ENCODE measurements at regions not wholly inside any gene's neighbourhood (a gene's known extent, or its start where the extent isn't known, plus 50 kb on each side); places are given as distances from the start of the nearest gene placed in this dataset.
"Not testable (repeated sequence)": the region's sequence is repeated elsewhere in the genome, so short reads cannot be mapped to it uniquely, and the experiment has no call there.

DNA sequence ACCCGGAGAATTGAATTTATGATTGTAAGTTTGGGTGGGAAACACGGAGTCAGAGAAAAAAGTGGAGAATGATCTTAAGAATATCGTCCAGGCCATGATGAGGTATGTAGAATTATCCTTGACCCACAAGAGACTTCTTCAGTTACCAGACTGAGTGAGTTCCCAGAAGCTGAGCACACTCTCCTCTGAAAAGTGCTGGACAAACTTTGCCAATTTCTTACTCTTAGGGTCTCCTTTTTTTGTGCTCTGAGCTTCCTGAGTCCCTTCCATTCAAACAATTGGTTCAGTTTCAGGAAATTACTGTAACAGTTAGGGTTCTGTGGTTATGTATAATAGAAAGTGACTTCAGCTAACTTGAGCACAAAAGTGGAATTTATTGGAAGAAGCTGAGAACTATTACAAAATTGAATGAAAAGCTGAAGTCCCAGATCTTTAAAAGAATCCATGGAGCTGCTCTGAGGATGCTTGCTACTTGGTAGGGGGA, 50.6 kb upstream of the EHBP1 start:
- Histone ChIP-seq H3K36me3 (ENCODE audit: control insufficient read depth in 3 of 3, insufficient read depth in 3 of 3, low read length in 3 of 3) (no peaks in the 10 kb centered on the region), H3K9ac (ENCODE audit: low read depth in 1 of 3, low read length in 3 of 3) (no peak overlapping the region), H3K9me3 (ENCODE audit: control insufficient read depth in 3 of 3, low read length in 3 of 3) (no peaks in the 10 kb centered on the region), H3K27me3 (ENCODE audit: control insufficient read depth in 3 of 3, insufficient read depth in 3 of 3, low read length in 3 of 3) (no peaks in the 10 kb centered on the region), H3K4me3 (ENCODE audit: low read length in 3 of 3) (no peak overlapping the region), H3K4me1 (ENCODE audit: control insufficient read depth in 3 of 3, insufficient read depth in 3 of 3, low read length in 3 of 3) (peaks cover 1 to 6% (median 6%) of the 10 kb centered on the region in 3 donors), H3K27ac (ENCODE audit: low read depth, low read length) (no peak overlapping the region)

DNA sequence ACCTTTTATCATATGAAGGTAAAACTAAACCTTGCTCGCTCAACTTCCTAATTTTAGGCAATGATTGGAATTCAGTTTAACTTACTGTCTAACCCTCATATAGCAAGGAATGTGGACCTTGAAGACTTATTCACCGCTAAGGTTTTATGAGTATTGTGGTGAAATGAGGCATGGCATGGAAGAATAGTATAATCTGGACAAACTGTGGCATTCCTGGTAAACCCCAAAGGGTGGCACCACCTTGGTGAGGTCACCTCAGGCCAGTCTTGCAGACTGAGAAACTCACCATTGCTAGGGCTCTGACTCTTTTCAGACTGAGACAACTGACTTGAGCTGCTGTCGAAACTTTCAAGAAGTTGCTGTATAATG, 51.1 kb upstream of the EHBP1 start:
- Histone ChIP-seq H3K4me1 (ENCODE audit: control insufficient read depth in 3 of 3, insufficient read depth in 3 of 3, low read length in 3 of 3) (peaks cover 0 to under 1% (median under 1%) of the 10 kb centered on the region in 3 donors), H3K4me3 (ENCODE audit: low read length in 3 of 3) (no peak overlapping the region), H3K36me3 (ENCODE audit: control insufficient read depth in 3 of 3, insufficient read depth in 3 of 3, low read length in 3 of 3) (no peaks in the 10 kb centered on the region), H3K27me3 (ENCODE audit: control insufficient read depth in 3 of 3, insufficient read depth in 3 of 3, low read length in 3 of 3) (no peaks in the 10 kb centered on the region), H3K27ac (ENCODE audit: low read depth, low read length) (no peak overlapping the region), H3K9ac (ENCODE audit: low read depth in 1 of 3, low read length in 3 of 3) (no peak overlapping the region), H3K9me3 (ENCODE audit: control insufficient read depth in 3 of 3, low read length in 3 of 3) (no peaks in the 10 kb centered on the region)

- Histone ChIP-seq H3K36me3 (ENCODE audit: control insufficient read depth in 3 of 3, insufficient read depth in 3 of 3, low read length in 3 of 3) (no peaks in the 10 kb centered on the region), H3K4me3 (ENCODE audit: low read length in 3 of 3) (no peak overlapping the region), H3K9me3 (ENCODE audit: control insufficient read depth in 3 of 3, low read length in 3 of 3) (no peaks in the 10 kb centered on the region), H3K27me3 (ENCODE audit: control insufficient read depth in 3 of 3, insufficient read depth in 3 of 3, low read length in 3 of 3) (no peaks in the 10 kb centered on the region), H3K27ac (ENCODE audit: low read depth, low read length) (no peak overlapping the region), H3K9ac (ENCODE audit: low read depth in 1 of 3, low read length in 3 of 3) (no peak overlapping the region), H3K4me1 (ENCODE audit: control insufficient read depth in 3 of 3, insufficient read depth in 3 of 3, low read length in 3 of 3) (no peaks in the 10 kb centered on the region)
These were observed 51.7 kb upstream of the EHBP1 start for GRCh38 chr2:62653582-62654422.

DNA sequence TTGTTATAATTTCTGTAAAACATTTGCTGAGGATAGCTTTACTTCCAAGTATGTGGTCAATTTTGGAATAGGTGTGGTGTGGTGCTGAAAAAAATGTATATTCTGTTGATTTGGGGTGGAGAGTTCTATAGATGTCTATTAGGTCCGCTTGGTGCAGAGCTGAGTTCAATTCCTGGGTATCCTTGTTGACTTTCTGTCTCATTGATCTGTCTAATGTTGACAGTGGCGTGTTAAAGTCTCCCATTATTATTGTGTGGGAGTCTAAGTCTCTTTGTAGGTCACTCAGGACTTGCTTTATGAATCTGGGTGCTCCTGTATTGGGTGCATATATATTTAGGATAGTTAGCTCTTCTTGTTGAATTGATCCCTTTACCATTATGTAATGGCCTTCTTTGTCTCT, 56.4 kb upstream of the EHBP1 start:
- H3K9me3 ChIP-seq (ENCODE audit: control insufficient read depth in 3 of 3, low read length in 3 of 3); H3K9ac ChIP-seq (ENCODE audit: low read depth in 1 of 3, low read length in 3 of 3); H3K4me1 ChIP-seq (ENCODE audit: control insufficient read depth in 3 of 3, insufficient read depth in 3 of 3, low read length in 3 of 3); H3K4me3 ChIP-seq (ENCODE audit: low read length in 3 of 3); H3K27me3 ChIP-seq (ENCODE audit: control insufficient read depth in 3 of 3, insufficient read depth in 3 of 3, low read length in 3 of 3); H3K27ac ChIP-seq (ENCODE audit: low read depth, low read length); H3K36me3 ChIP-seq (ENCODE audit: control insufficient read depth in 3 of 3, insufficient read depth in 3 of 3, low read length in 3 of 3): not testable (repeated sequence)

DNA sequence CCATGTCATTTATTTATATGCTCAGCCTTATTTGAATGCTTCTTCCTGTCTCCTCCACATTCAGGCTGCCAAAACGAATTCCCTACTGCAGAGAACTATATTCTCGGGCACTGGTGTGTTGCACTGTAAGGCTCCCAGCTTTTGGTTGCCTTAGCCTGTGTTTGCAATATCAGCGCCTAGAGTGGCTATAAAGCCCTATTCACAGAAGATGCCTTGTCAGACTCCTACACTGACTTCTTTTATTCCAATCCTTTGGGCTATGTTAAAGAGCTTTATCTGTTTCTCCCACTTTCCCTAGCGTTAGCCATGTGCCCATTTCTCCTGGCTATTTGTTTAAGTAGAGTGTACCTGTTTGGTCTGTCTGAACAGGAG, 62.4 kb upstream of the EHBP1 start:
- Histone ChIP-seq H3K4me3 (ENCODE audit: low read length in 3 of 3) (no peak overlapping the region), H3K9me3 (ENCODE audit: control insufficient read depth in 3 of 3, low read length in 3 of 3) (no peaks in the 10 kb centered on the region), H3K4me1 (ENCODE audit: control insufficient read depth in 3 of 3, insufficient read depth in 3 of 3, low read length in 3 of 3) (no peaks in the 10 kb centered on the region), H3K27ac (ENCODE audit: low read depth, low read length) (no peak overlapping the region), H3K9ac (ENCODE audit: low read depth in 1 of 3, low read length in 3 of 3) (no peak overlapping the region), H3K36me3 (ENCODE audit: control insufficient read depth in 3 of 3, insufficient read depth in 3 of 3, low read length in 3 of 3) (no peaks in the 10 kb centered on the region), H3K27me3 (ENCODE audit: control insufficient read depth in 3 of 3, insufficient read depth in 3 of 3, low read length in 3 of 3) (no peaks in the 10 kb centered on the region)

- Histone ChIP-seq H3K27me3 (ENCODE audit: control insufficient read depth in 3 of 3, insufficient read depth in 3 of 3, low read length in 3 of 3) (no peaks in the 10 kb centered on the region), H3K36me3 (ENCODE audit: control insufficient read depth in 3 of 3, insufficient read depth in 3 of 3, low read length in 3 of 3) (no peaks in the 10 kb centered on the region), H3K4me1 (ENCODE audit: control insufficient read depth in 3 of 3, insufficient read depth in 3 of 3, low read length in 3 of 3) (no peaks in the 10 kb centered on the region), H3K9ac (ENCODE audit: low read depth in 1 of 3, low read length in 3 of 3) (no peak overlapping the region), H3K9me3 (ENCODE audit: control insufficient read depth in 3 of 3, low read length in 3 of 3) (no peaks in the 10 kb centered on the region), H3K4me3 (ENCODE audit: low read length in 3 of 3) (no peak overlapping the region), H3K27ac (ENCODE audit: low read depth, low read length) (no peak overlapping the region)
These were observed 62.9 kb upstream of the EHBP1 start for GRCh38 chr2:62642429-62643099.

- H3K4me1 ChIP-seq (ENCODE audit: control insufficient read depth in 3 of 3, insufficient read depth in 3 of 3, low read length in 3 of 3): no peaks in the 10 kb centered on the region
- no peaks in the 10 kb centered on the region for H3K27me3 ChIP-seq (ENCODE audit: control insufficient read depth in 3 of 3, insufficient read depth in 3 of 3, low read length in 3 of 3)
- no peaks in the 10 kb centered on the region for H3K36me3 ChIP-seq (ENCODE audit: control insufficient read depth in 3 of 3, insufficient read depth in 3 of 3, low read length in 3 of 3)
- no peaks in the 10 kb centered on the region for H3K9me3 ChIP-seq (ENCODE audit: control insufficient read depth in 3 of 3, low read length in 3 of 3)
- no peak overlapping the region for H3K9ac ChIP-seq (ENCODE audit: low read depth in 1 of 3, low read length in 3 of 3)
- no peak overlapping the region for H3K27ac ChIP-seq (ENCODE audit: low read depth, low read length)
- H3K4me3 ChIP-seq (ENCODE audit: low read length in 3 of 3): no peak overlapping the region
These were observed 63.6 kb upstream of the EHBP1 start for GRCh38 chr2:62641936-62642335.

DNA sequence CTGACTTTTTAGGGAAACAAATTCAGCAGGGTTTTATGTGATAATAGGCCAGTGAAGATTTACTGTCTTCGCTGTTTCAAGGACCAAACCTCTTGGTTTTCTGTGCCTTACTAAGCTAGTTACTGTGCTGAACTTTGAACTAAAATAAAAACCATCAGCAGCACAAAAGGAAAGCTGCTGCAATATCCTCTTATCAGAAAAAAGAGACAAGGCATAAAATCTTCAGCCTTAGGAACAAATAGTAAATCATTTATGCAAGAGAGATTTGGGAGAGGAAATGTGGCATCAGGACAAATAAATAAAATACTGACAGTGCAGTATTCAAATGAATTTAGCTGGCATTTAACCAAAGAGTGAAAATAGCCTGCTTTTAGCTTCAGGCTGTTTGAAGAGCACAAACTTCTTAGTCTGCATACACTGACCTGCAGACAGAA, 64.1 kb upstream of the EHBP1 start:
- Histone ChIP-seq H3K9me3 (ENCODE audit: control insufficient read depth in 3 of 3, low read length in 3 of 3) (no peaks in the 10 kb centered on the region), H3K4me3 (ENCODE audit: low read length in 3 of 3) (no peak overlapping the region), H3K9ac (ENCODE audit: low read depth in 1 of 3, low read length in 3 of 3) (no peak overlapping the region), H3K4me1 (ENCODE audit: control insufficient read depth in 3 of 3, insufficient read depth in 3 of 3, low read length in 3 of 3) (no peaks in the 10 kb centered on the region), H3K36me3 (ENCODE audit: control insufficient read depth in 3 of 3, insufficient read depth in 3 of 3, low read length in 3 of 3) (no peaks in the 10 kb centered on the region), H3K27me3 (ENCODE audit: control insufficient read depth in 3 of 3, insufficient read depth in 3 of 3, low read length in 3 of 3) (no peaks in the 10 kb centered on the region), H3K27ac (ENCODE audit: low read depth, low read length) (no peak overlapping the region)

DNA sequence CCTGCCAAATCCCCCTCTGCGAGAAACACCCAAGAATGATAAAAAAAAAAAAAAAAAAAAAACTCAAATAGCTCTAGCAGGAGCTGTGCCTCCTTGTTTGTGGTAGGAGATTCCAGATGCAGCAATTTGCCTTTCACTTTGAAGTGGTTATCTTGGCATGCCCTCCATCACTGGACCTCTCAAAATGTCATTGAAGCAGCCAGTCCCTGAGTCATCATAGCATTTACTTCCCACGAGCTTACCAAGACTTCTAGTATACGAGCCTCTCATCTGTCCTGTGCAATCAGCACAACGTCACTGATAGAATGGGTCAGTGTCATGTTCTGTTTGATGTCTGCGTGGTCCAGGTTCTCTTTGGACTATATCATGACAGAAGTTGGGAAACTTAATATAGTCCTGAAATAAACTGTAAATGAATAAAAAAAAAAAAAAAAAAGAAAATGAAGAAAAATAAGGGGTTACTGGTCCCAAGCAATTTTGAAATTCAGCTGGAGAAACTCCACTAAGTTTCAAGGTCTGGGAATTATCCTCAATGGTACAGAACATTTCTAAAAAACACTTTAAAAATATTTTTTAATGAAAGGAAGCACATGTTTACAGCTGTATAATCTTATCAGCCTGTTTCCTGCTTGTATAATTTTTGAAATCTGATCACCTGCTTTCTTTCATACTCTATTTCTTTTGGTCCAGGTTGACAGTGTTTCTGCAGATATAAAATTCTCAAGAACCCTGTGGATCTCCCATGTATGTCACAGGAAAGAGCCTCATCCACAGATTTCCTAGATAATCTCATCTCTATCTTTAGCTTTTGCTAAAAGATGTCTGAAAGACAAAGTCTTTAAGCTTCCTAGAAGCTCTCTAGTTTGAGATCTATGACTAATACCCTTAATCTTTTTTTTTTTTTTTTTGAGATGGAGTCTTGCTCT, 74.1 kb upstream of the EHBP1 start:
- Histone ChIP-seq H3K4me1 (ENCODE audit: control insufficient read depth in 3 of 3, insufficient read depth in 3 of 3, low read length in 3 of 3) (no peaks in the 10 kb centered on the region), H3K27ac (ENCODE audit: low read depth, low read length) (no peak overlapping the region)

More for the DNA sequence above, 74.1 kb upstream of the EHBP1 start:
- Histone ChIP-seq H3K27me3 (ENCODE audit: control insufficient read depth in 3 of 3, insufficient read depth in 3 of 3, low read length in 3 of 3) (no peaks in the 10 kb centered on the region), H3K9me3 (ENCODE audit: control insufficient read depth in 3 of 3, low read length in 3 of 3) (peaks cover 0 to 2% (median 0%) of the 10 kb centered on the region in 3 donors), H3K4me3 (ENCODE audit: low read length in 3 of 3) (no peak overlapping the region), H3K36me3 (ENCODE audit: control insufficient read depth in 3 of 3, insufficient read depth in 3 of 3, low read length in 3 of 3) (no peaks in the 10 kb centered on the region), H3K9ac (ENCODE audit: low read depth in 1 of 3, low read length in 3 of 3) (no peak overlapping the region)

All from skeletal muscle tissue (tissue), 3 donors.